Cardiac muscle cell (in vitro differentiated cells and primary cell): ENCODE measurements at regions not wholly inside any gene's neighbourhood (a gene's known extent, or its start where the extent isn't known, plus 50 kb on each side); places are given as distances from the start of the nearest gene placed in this dataset.
A peak's percentile ranks its signal among the peaks of the same experiment; 100 is the strongest.

Experiments used
- DNase-seq, 2 donors: peaks; one replicate each; pipeline versions ENCODE4 v3.0.0 to v3.0.0-alpha.2; 2010 to 2017; ENCODE audit warnings: low read depth in 1 of 2, low spot score in 1 of 2
- H3K27ac ChIP-seq: fragments of 200-600 bp; sonication (generic); 2 replicates; pipeline ENCODE4 v1.5.1; 2016
- H3K27me3 ChIP-seq: fragments of 200-600 bp; sonication (generic); 2 replicates; pipeline ENCODE4 v1.6.0; 2016; ENCODE audit warnings: control low read depth
- H3K36me3 ChIP-seq: fragments of 200-600 bp; sonication (generic); 2 replicates; pipeline ENCODE4 v1.5.1; 2016; ENCODE audit warnings: control low read depth
- H3K4me1 ChIP-seq: fragments of 200-600 bp; sonication (generic); 2 replicates; pipeline ENCODE4 v1.8.1; 2017; ENCODE audit warnings: low read depth, mild to moderate bottlenecking, mixed run types
- H3K4me3 ChIP-seq: fragments of 200-600 bp; sonication (generic); 2 replicates; pipeline ENCODE4 v1.5.1; 2016; ENCODE audit warnings: mild to moderate bottlenecking
- H3K9me3 ChIP-seq: fragments of 200-600 bp; sonication (generic); 2 replicates; pipeline ENCODE4 v1.5.1; 2017; ENCODE audit warnings: low read depth, mild to moderate bottlenecking, control low read depth
- CTCF ChIP-seq: IDR thresholded peaks from 2 replicates; pipeline ENCODE4 v1.5.1; 2012; ENCODE audit warnings: low read depth, mild to moderate bottlenecking, low read length

GRCh38 chr3:107235193-107235927 lies 141.9 kb upstream of the CCDC54 start:
- Histone ChIP-seq H3K4me3 (no peak overlapping the region), H3K36me3 (no peaks in the 10 kb centered on the region), H3K27ac (no peak overlapping the region), H3K9me3 (no peaks in the 10 kb centered on the region), H3K4me1 (no peaks in the 10 kb centered on the region), H3K27me3 (no peaks in the 10 kb centered on the region)
- peak in 1 of 2 donors; percentile 50 for DNase-seq
- TF ChIP-seq CTCF = no peak

GRCh38 chr3:107235928-107236315 lies 141.3 kb upstream of the CCDC54 start:
- Histone ChIP-seq H3K4me1 (no peaks in the 10 kb centered on the region), H3K27me3 (no peaks in the 10 kb centered on the region), H3K9me3 (no peaks in the 10 kb centered on the region), H3K36me3 (no peaks in the 10 kb centered on the region), H3K4me3 (no peak overlapping the region), H3K27ac (no peak overlapping the region)
- DNase-seq = peak; percentile 80 to 94
- TF ChIP-seq CTCF = peak; percentile 78

GRCh38 chr3:107236655-107237337 lies 140.4 kb upstream of the CCDC54 start:
- Histone ChIP-seq H3K9me3 (no peaks in the 10 kb centered on the region), H3K36me3 (no peaks in the 10 kb centered on the region), H3K4me3 (no peak overlapping the region), H3K27me3 (no peaks in the 10 kb centered on the region), H3K27ac (no peak overlapping the region), H3K4me1 (no peaks in the 10 kb centered on the region)
- TF ChIP-seq CTCF = no peak
- DNase-seq = no peak

- no peaks in the 10 kb centered on the region for H3K27me3 ChIP-seq
- no peaks in the 10 kb centered on the region for H3K9me3 ChIP-seq
- TF ChIP-seq CTCF = no peak
- DNase-seq = no peak
- no peaks in the 10 kb centered on the region for H3K36me3 ChIP-seq
- no peak overlapping the region for H3K27ac ChIP-seq
- no peaks in the 10 kb centered on the region for H3K4me1 ChIP-seq
- no peak overlapping the region for H3K4me3 ChIP-seq
These were observed 138.5 kb upstream of the CCDC54 start for GRCh38 chr3:107238787-107239186.

GRCh38 chr3:107239703-107240102 lies 137.5 kb upstream of the CCDC54 start:
- no peak for DNase-seq
- H3K9me3 ChIP-seq = no peaks in the 10 kb centered on the region
- no peak overlapping the region for H3K27ac ChIP-seq
- H3K4me3 ChIP-seq = no peak overlapping the region
- H3K4me1 ChIP-seq = no peaks in the 10 kb centered on the region
- no peaks in the 10 kb centered on the region for H3K27me3 ChIP-seq
- TF ChIP-seq CTCF = no peak
- no peaks in the 10 kb centered on the region for H3K36me3 ChIP-seq
